Caco-2 (cell line): ENCODE measurements at regions not wholly inside any gene's neighbourhood (a gene's known extent, or its start where the extent isn't known, plus 50 kb on each side); places are given as distances from the start of the nearest gene placed in this dataset.
"Not testable (repeated sequence)": the region's sequence is repeated elsewhere in the genome, so short reads cannot be mapped to it uniquely, and the experiment has no call there.

Source experiments
- BruUV-seq: library from RNA; stranded (reverse); fragments of 400-500 nt; replicated peaks from 2 replicates; lab custom pipeline; 2021; lab: Mats Ljungman, UMichigan
- CTCF ChIA-PET: fragments of 300-600 bp; sonication (Branson Sonifier 250); formaldehyde crosslinking; loops from one replicate; lab custom pipeline; 2022; ENCODE audit warnings: antibody characterized with exemption; lab: Charles Lee
- POLR2A ChIA-PET: fragments of 300-600 bp; sonication (Branson Sonifier 250); formaldehyde crosslinking; loops from one replicate; lab custom pipeline; 2022; ENCODE audit warnings: antibody characterized with exemption; lab: Charles Lee
- DNase-seq, 2 experiments: peaks; one replicate each; pipeline versions ENCODE4 v3.0.0 to v3.0.0-alpha.2; 2020 to 2022
- H3K27me3 ChIP-seq: replicated peaks from 2 replicates; pipeline ENCODE4 v1.6.0; 2011; ENCODE audit warnings: low read length; ENCODE audit not compliant: control insufficient read depth, insufficient read depth
- H3K36me3 ChIP-seq: 2 replicates; pipeline ENCODE4 v1.5.1; 2011; ENCODE audit warnings: low read length; ENCODE audit not compliant: control insufficient read depth, insufficient read depth
- H3K4me1 ChIP-seq: fragments of 250-450 bp; sonication (Bioruptor Pico); 2 replicates; pipeline ENCODE4 v1.5.1; 2020; ENCODE audit warnings: mild to moderate bottlenecking
- H3K4me3 ChIP-seq: 2 replicates; pipeline ENCODE4 v1.5.1; 2011; ENCODE audit warnings: low read depth, mild to moderate bottlenecking, control low read depth, low read length
- H3K9me3 ChIP-seq: fragments of 250-450 bp; sonication (Bioruptor Pico); 2 replicates; pipeline ENCODE4 v1.5.1; 2020; ENCODE audit warnings: mild to moderate bottlenecking, moderate library complexity
- H3K27ac Mint-ChIP-seq: one replicate; pipeline ENCODE4 v1.8.0; 2022; ENCODE audit warnings: mixed read lengths; ENCODE audit not compliant: unreplicated experiment
- H3K27me3 Mint-ChIP-seq: one replicate; pipeline ENCODE4 v1.8.0; 2022; ENCODE audit warnings: mixed read lengths; ENCODE audit not compliant: insufficient read depth, unreplicated experiment
- H3K36me3 Mint-ChIP-seq: one replicate; pipeline ENCODE4 v1.8.0; 2022; ENCODE audit warnings: mild to moderate bottlenecking, mixed read lengths; ENCODE audit not compliant: insufficient read depth, unreplicated experiment
- H3K4me1 Mint-ChIP-seq: one replicate; pipeline ENCODE4 v1.8.0; 2022; ENCODE audit warnings: low read depth, mixed read lengths; ENCODE audit not compliant: unreplicated experiment
- H3K4me3 Mint-ChIP-seq: one replicate; pipeline ENCODE4 v1.8.0; 2022; ENCODE audit warnings: mild to moderate bottlenecking, moderate library complexity, mixed read lengths; ENCODE audit not compliant: unreplicated experiment
- H3K9me3 Mint-ChIP-seq: one replicate; pipeline ENCODE4 v1.8.0; 2022; ENCODE audit warnings: mixed read lengths; ENCODE audit not compliant: unreplicated experiment
- intact Hi-C: fragments of 100-400 bp; cut with micrococcal nuclease; formaldehyde crosslinking; loops from one replicate; pipeline ENCODE4 v1.10.0; 2022; ENCODE audit not compliant: unreplicated experiment
- TF ChIP-seq, protein P1 (sequence below), 2 experiments: fragments of 200-600 bp in 1 of 2; IDR thresholded peaks; 1 replicate in 1 of 2; 2 replicates in 1 of 2; pipeline versions ENCODE4 v1.5.1 to v1.8.0; 2011 to 2022; ENCODE audit warnings: antibody characterized with exemption in 1 of 2, control low read depth in 1 of 2, inconsistent platforms in 1 of 2, low read depth in 1 of 2, low read length in 1 of 2, mild to moderate bottlenecking in 1 of 2, moderate library complexity in 1 of 2; ENCODE audit not compliant: insufficient read depth in 1 of 2, severe bottlenecking in 1 of 2, unreplicated experiment in 1 of 2

DNA sequence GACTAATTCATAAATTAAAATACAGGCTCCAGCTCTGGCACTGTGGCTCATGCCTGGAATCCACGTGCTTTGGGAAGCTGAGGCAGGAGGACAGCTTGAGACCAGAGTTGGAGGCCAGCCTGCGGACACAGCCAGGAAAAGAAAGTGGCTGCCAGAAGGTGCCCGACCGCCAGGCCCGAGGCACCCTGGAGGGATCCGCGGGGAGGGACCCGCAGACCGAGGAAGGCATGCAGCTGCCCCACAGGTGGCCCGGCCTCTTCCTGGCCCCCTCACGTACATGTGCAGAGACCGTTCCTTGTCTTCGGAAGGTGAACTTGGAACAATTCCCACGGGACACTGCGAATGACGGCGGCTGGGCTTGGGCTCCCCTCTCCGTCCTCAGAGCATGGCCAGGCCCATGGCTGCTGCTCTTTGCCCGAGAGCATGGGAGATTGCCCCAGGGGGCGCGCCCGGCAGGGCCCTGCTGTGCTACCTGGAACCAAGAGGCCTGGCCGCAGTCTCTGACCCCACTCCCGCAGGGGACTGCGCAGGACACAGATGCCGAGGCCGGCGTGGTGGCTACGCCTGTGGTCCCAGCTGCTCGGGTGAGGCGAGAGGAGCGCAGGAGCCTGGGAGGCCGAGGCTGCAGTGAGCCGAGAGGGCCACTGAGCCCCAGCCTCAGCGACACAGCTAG is 55.6 kb upstream of the IMP4 start:
- peaks cover 6% of the 10 kb centered on the region for H3K4me1 Mint-ChIP-seq
- Histone ChIP-seq H3K4me3 (no peak overlapping the region), H3K27me3 (no peaks in the 10 kb centered on the region), H3K4me1 (peaks cover 5% of the 10 kb centered on the region; the same call in 1 of the 2 replicates), H3K36me3 (no peaks in the 10 kb centered on the region), H3K9me3 (no peaks in the 10 kb centered on the region)
- intact Hi-C loops, result no loop called here
- H3K4me3 Mint-ChIP-seq, result no peak overlapping the region
- no peak overlapping the region for H3K27ac Mint-ChIP-seq
- no peaks in the 10 kb centered on the region for H3K27me3 Mint-ChIP-seq
- DNase-seq, result no peak
- TF ChIP-seq, protein P1, sequence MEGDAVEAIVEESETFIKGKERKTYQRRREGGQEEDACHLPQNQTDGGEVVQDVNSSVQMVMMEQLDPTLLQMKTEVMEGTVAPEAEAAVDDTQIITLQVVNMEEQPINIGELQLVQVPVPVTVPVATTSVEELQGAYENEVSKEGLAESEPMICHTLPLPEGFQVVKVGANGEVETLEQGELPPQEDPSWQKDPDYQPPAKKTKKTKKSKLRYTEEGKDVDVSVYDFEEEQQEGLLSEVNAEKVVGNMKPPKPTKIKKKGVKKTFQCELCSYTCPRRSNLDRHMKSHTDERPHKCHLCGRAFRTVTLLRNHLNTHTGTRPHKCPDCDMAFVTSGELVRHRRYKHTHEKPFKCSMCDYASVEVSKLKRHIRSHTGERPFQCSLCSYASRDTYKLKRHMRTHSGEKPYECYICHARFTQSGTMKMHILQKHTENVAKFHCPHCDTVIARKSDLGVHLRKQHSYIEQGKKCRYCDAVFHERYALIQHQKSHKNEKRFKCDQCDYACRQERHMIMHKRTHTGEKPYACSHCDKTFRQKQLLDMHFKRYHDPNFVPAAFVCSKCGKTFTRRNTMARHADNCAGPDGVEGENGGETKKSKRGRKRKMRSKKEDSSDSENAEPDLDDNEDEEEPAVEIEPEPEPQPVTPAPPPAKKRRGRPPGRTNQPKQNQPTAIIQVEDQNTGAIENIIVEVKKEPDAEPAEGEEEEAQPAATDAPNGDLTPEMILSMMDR (IDR thresholded peaks at IDR 0.05; ENCODE audit: insufficient read depth in 1 of 2, low read depth in 1 of 2, low read length in 1 of 2, severe bottlenecking in 1 of 2, unreplicated experiment in 1 of 2), result no peak
- H3K9me3 Mint-ChIP-seq, result no peaks in the 10 kb centered on the region
- BruUV-seq, result no TSS peak
- POLR2A ChIA-PET, result no interaction called here
- H3K36me3 Mint-ChIP-seq, result no peaks in the 10 kb centered on the region
- CTCF ChIA-PET, result no interaction called here

DNA sequence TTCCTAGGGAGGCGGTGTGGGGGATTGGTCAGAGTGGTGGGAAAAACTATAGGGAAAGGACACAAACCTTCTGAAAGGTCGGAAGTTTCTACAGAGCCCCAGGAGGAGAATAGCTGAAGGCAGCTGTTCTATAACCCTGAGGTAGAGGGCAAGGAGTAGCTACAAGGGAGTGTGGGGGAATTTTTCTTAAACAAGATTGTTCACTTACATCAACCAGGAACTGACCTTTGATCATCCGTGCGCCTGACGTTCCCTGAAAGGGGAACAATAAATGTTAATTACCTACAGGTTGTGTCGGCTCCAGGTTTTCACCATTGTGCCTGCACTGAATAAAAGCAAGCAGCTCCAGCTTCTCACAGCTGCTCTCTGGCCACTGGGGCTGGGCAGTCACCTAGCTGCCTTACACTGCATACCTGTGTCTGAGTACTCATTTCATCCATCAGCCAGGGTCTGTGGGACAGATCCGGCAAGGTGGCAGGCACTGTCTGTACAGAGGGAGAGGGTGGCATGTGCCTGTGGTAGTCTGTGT is 59.3 kb upstream of the IMP4 start:
- H3K36me3 Mint-ChIP-seq, H3K9me3 ChIP-seq, H3K4me1 ChIP-seq, H3K4me1 Mint-ChIP-seq, H3K27ac Mint-ChIP-seq, H3K4me3 ChIP-seq, POLR2A ChIA-PET, H3K27me3 ChIP-seq, intact Hi-C loops, H3K27me3 Mint-ChIP-seq, BruUV-seq, H3K36me3 ChIP-seq, CTCF ChIA-PET, H3K9me3 Mint-ChIP-seq, H3K4me3 Mint-ChIP-seq: not testable (repeated sequence)
- DNase-seq, result peak; percentile 38 to 73

DNA sequence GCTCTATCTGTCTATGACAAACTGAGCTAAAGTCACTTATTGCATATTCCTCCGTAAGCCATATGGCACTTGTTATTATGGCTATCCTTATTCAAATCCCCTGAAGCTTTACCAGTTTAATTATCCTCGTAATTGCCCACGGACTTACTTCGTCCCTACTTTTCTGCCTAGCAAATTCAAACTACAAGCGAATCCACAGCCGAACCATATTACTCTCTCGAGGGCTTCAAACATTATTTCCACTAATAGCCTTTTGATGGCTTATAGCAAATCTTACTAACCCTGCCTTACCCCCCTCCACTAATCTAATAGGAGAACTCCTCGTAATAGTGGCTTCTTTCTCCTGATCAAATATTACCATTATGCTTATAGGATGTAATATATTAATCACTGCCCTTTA is 63.1 kb upstream of the IMP4 start:
- H3K27ac Mint-ChIP-seq, H3K36me3 ChIP-seq, H3K4me3 ChIP-seq, H3K27me3 ChIP-seq, H3K4me1 Mint-ChIP-seq, BruUV-seq, intact Hi-C loops, H3K9me3 ChIP-seq, DNase-seq, POLR2A ChIA-PET, CTCF ChIA-PET, H3K27me3 Mint-ChIP-seq, H3K36me3 Mint-ChIP-seq, H3K9me3 Mint-ChIP-seq, H3K4me3 Mint-ChIP-seq, H3K4me1 ChIP-seq: not testable (repeated sequence)

DNA sequence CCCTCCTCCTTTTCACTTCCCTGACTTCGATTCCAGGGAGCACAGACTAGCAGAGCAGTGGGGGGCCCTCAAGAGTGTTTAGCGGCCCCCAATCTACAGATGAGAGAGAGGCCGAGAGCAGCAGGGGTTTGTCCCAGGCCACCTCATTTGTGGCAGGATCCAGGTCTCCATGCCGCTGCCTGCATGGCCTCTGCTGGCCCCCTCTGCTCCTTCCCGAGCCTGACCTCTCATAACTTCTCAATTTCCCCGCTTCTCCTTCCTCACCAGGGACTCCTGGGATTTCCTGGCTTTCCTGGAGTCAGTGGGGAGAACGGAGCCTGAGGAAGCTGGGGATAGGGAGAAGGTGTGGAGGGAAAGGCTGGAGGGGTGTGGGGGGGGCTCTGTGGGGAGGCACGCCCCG is 70.1 kb upstream of the TUBA3E start:
- POLR2A ChIA-PET, H3K27me3 Mint-ChIP-seq, CTCF ChIA-PET: not testable (repeated sequence)

DNA sequence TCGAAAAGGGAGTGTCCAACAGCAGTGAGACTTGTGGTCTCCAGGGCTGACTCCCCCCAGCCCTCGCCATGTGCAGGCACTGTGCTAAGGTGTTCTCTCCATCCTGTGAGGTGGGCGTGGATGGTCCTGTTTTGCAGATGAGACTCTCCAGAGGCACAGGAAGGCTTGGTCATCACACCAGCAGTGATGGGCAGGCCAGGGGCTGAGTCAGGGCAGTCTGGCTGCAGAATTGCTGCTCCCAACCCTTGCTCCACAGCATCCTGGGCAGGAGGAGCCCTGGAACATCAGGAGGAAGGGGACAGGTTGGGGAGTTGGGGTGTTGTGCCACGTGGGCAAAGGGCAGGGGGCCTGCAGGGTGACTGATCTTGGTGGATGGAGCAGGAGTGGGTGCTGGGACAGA is 69.3 kb upstream of the TUBA3E start:
- H3K9me3 Mint-ChIP-seq, H3K4me3 Mint-ChIP-seq, H3K27me3 ChIP-seq, H3K27ac Mint-ChIP-seq, H3K4me3 ChIP-seq, intact Hi-C loops, H3K27me3 Mint-ChIP-seq, BruUV-seq, H3K36me3 Mint-ChIP-seq, DNase-seq, H3K9me3 ChIP-seq, CTCF ChIA-PET, H3K4me1 ChIP-seq, H3K36me3 ChIP-seq, H3K4me1 Mint-ChIP-seq, POLR2A ChIA-PET: not testable (repeated sequence)

More for the DNA sequence above, 70.1 kb upstream of the TUBA3E start:
- H3K9me3 ChIP-seq, H3K4me3 ChIP-seq, H3K4me3 Mint-ChIP-seq, H3K27me3 ChIP-seq, BruUV-seq, DNase-seq, H3K4me1 Mint-ChIP-seq, H3K36me3 ChIP-seq, H3K36me3 Mint-ChIP-seq, H3K9me3 Mint-ChIP-seq, H3K4me1 ChIP-seq, H3K27ac Mint-ChIP-seq, intact Hi-C loops: not testable (repeated sequence)

DNA sequence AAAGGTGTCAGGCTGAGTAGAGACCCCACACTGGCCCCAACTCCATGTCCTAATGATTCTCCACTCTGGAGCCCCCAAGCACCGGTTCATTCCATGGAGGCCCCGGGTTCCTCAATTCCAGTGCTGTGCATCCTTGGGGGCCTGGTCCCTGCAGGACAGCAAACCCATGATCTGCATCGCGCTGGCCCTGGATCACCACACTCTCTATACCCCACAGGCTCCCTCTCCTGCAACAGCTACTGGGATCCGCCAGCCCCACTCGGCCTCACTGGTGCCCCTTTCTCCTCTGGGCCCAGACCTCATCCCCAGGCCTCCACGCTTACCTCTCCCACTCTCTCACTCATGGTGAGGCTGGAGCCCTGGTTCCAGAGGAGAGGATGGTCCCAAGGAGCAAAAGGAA is 68.6 kb upstream of the TUBA3E start:
- H3K27ac Mint-ChIP-seq, POLR2A ChIA-PET, H3K9me3 Mint-ChIP-seq, H3K4me3 ChIP-seq, H3K9me3 ChIP-seq, H3K36me3 Mint-ChIP-seq, H3K4me1 ChIP-seq, H3K36me3 ChIP-seq, H3K27me3 Mint-ChIP-seq, DNase-seq, BruUV-seq, CTCF ChIA-PET, H3K27me3 ChIP-seq, H3K4me1 Mint-ChIP-seq, intact Hi-C loops, H3K4me3 Mint-ChIP-seq: not testable (repeated sequence)
